ENCODE measurements at regions not wholly inside any gene's neighbourhood (a gene's known extent, or its start where the extent isn't known, plus 50 kb on each side); places are given as distances from the start of the nearest gene placed in this dataset.

GRCh38 chr6:25024821-25025220, 89.1 kb upstream of the RIPOR2 start:
- no peak for TF ChIP-seq CTCF (conservative IDR thresholded peaks at IDR 0.05)
- H3K27me3 Mint-ChIP-seq: no peaks in the 10 kb centered on the region
- no peaks in the 10 kb centered on the region for H3K36me3 Mint-ChIP-seq
- H3K27ac Mint-ChIP-seq: no peak overlapping the region
- DNase-seq (ENCODE audit: extremely low spot score, unreplicated experiment): no peak
- no peak overlapping the region for H3K4me3 Mint-ChIP-seq
- H3K9me3 Mint-ChIP-seq: no peaks in the 10 kb centered on the region
- peaks cover 18% of the 10 kb centered on the region for H3K4me1 Mint-ChIP-seq (ENCODE audit: unreplicated experiment)

GRCh38 chr6:25025248-25025918, 89.6 kb upstream of the RIPOR2 start:
- no peak for TF ChIP-seq CTCF (conservative IDR thresholded peaks at IDR 0.05)
- Mint-ChIP-seq H3K4me1 (ENCODE audit: unreplicated experiment) (peaks cover 18% of the 10 kb centered on the region), H3K9me3 (no peaks in the 10 kb centered on the region), H3K27ac (no peak overlapping the region), H3K4me3 (no peak overlapping the region), H3K36me3 (no peaks in the 10 kb centered on the region), H3K27me3 (no peaks in the 10 kb centered on the region)
- DNase-seq (ENCODE audit: extremely low spot score, unreplicated experiment): no peak

DNA sequence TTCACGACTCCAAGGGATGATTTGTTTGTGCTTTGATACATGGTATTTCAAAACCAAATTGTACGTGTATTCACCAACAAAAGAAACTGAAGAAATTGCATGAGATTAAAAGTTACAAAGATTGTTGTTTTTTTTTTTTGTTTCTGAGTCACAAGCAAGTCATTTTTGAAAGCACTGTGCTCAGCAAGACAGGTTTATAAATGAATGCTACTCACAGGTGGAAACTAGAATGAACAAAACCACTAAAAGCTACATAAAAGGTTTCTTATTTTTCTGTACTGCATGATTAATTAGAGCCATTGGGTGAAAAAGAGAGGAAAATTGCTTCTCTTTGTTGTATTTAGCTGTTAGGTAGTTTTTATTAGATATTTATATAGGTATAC, 90.2 kb upstream of the RIPOR2 start:
- DNase-seq (ENCODE audit: extremely low spot score, unreplicated experiment): no peak
- peaks cover 18% of the 10 kb centered on the region for H3K4me1 Mint-ChIP-seq (ENCODE audit: unreplicated experiment)
- no peaks in the 10 kb centered on the region for H3K36me3 Mint-ChIP-seq
- H3K27ac Mint-ChIP-seq: no peak overlapping the region
- no peak for TF ChIP-seq CTCF (conservative IDR thresholded peaks at IDR 0.05)
- no peaks in the 10 kb centered on the region for H3K9me3 Mint-ChIP-seq
- no peak overlapping the region for H3K4me3 Mint-ChIP-seq
- H3K27me3 Mint-ChIP-seq: no peaks in the 10 kb centered on the region

- Mint-ChIP-seq H3K9me3 (no peaks in the 10 kb centered on the region), H3K4me1 (ENCODE audit: unreplicated experiment) (peaks cover 18% of the 10 kb centered on the region), H3K36me3 (no peaks in the 10 kb centered on the region), H3K4me3 (no peak overlapping the region), H3K27ac (no peak overlapping the region), H3K27me3 (no peaks in the 10 kb centered on the region)
- TF ChIP-seq CTCF (conservative IDR thresholded peaks at IDR 0.05): no peak
- no peak for DNase-seq (ENCODE audit: extremely low spot score, unreplicated experiment)
These were observed 91.0 kb upstream of the RIPOR2 start for GRCh38 chr6:25026723-25027122.

DNA sequence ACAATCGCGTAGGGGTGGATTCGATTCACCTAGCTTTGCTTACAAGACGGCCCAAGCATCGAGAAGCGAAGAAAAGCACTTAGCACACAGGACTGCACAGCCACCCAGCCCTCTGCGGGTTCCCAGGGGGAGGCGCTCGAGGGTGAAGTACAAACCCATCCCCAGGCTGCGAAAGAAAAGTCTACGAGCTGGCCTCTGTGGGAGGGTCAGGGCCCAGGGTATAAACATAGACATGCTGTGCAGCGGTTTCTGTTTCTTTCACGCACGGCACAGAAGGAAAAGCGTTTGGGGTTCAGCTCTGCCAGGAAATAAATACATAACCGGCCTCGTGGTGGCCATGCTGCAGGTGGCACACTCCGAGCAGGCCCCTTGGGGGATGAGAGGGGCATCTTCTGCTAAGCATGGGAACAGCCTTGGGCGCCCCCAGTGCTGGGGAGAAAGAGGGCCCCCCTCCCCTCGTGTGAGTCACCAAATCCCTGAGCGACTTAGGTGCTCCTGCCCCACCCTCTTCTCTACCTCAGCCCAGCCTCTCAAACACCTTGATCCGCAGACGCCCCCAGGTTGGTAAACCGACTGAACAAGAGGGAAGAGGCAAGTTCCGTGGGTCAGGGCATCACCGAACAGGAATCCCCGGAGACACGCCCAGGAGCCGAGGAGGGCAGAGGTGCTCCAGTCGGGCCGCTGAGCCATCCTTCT, 91.6 kb upstream of the RIPOR2 start:
- Mint-ChIP-seq H3K4me1 (ENCODE audit: unreplicated experiment) (peaks cover 18% of the 10 kb centered on the region), H3K9me3 (no peaks in the 10 kb centered on the region), H3K4me3 (no peak overlapping the region), H3K27me3 (no peaks in the 10 kb centered on the region), H3K36me3 (no peaks in the 10 kb centered on the region), H3K27ac (no peak overlapping the region)
- TF ChIP-seq CTCF (conservative IDR thresholded peaks at IDR 0.05): no peak
- no peak for DNase-seq (ENCODE audit: extremely low spot score, unreplicated experiment)
